Activated CD8-positive, alpha-beta T cell treated with anti-CD3 and anti-CD28 coated beads for 36 hours (primary cell): ENCODE measurements at regions not wholly inside any gene's neighbourhood (a gene's known extent, or its start where the extent isn't known, plus 50 kb on each side); places are given as distances from the start of the nearest gene placed in this dataset.

ENCODE experiments used
- ATAC-seq: fragments of 200-7000 bp; cut with Tn5 transposase; one replicate; pipeline ENCODE4 v1.10.0; 2021; ENCODE audit warnings: mild to moderate bottlenecking, moderate library complexity
- CTCF ChIA-PET: fragments of 350-600 bp; sonication (Branson Sonifier 250); formaldehyde crosslinking; loops from one replicate; lab custom pipeline; 2021; ENCODE audit warnings: antibody characterized with exemption; lab: Charles Lee
- POLR2A ChIA-PET: fragments of 350-600 bp; sonication (Branson Sonifier 250); formaldehyde crosslinking; loops from one replicate; lab custom pipeline; 2021; ENCODE audit warnings: antibody characterized with exemption; lab: Charles Lee
- DNase-seq: peaks from one replicate; pipeline ENCODE4 v3.0.0-alpha.2; 2020
- H3K27ac Mint-ChIP-seq: one replicate; pipeline ENCODE4 v1.8.0; 2021; ENCODE audit warnings: mild to moderate bottlenecking, mixed read lengths
- H3K27me3 Mint-ChIP-seq: one replicate; pipeline ENCODE4 v1.8.0; 2021; ENCODE audit warnings: mixed read lengths
- H3K36me3 Mint-ChIP-seq: one replicate; pipeline ENCODE4 v1.8.0; 2021; ENCODE audit warnings: low read depth, mixed read lengths
- H3K4me1 Mint-ChIP-seq: one replicate; pipeline ENCODE4 v1.8.0; 2021; ENCODE audit warnings: low read depth, mixed read lengths
- H3K4me3 Mint-ChIP-seq: one replicate; pipeline ENCODE4 v1.8.0; 2021; ENCODE audit warnings: mild to moderate bottlenecking, moderate library complexity, mixed read lengths
- H3K9me3 Mint-ChIP-seq: one replicate; pipeline ENCODE4 v1.8.0; 2021; ENCODE audit warnings: mixed read lengths
- intact Hi-C: fragments of 100-400 bp; cut with micrococcal nuclease; formaldehyde crosslinking; loops from one replicate; pipeline ENCODE4 v1.10.0; 2022
- TF ChIP-seq, protein P1 (sequence below): fragments of 200-600 bp; IDR thresholded peaks from one replicate; pipeline ENCODE4 v1.8.0; 2022; ENCODE audit warnings: antibody characterized with exemption, mild to moderate bottlenecking

DNA sequence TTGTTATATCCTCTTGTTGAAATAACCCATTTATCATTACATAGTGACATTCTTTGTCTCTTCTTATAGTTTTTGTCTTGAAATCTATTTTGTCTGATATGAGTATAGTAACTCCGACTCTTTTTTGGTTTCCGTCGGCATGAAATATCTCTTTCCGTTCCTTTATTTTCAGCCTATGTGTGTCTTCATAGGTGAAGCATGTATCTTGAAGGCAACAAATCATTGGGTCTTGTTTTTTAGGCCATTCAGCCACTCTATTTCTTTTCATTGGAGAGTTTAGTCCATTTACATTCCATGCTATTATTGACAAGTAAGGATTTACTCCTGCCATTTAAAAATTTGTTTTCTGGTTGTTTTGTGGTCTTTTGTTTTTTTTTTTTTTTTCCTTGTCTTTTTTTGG lies 441.9 kb upstream of the KAZN start:
- Mint-ChIP-seq H3K4me1 (no peaks in the 10 kb centered on the region), H3K27ac (no peak overlapping the region), H3K9me3 (peaks cover 12% of the 10 kb centered on the region), H3K36me3 (no peaks in the 10 kb centered on the region), H3K4me3 (no peak overlapping the region), H3K27me3 (peaks cover 3% of the 10 kb centered on the region)
- TF ChIP-seq, protein P1, sequence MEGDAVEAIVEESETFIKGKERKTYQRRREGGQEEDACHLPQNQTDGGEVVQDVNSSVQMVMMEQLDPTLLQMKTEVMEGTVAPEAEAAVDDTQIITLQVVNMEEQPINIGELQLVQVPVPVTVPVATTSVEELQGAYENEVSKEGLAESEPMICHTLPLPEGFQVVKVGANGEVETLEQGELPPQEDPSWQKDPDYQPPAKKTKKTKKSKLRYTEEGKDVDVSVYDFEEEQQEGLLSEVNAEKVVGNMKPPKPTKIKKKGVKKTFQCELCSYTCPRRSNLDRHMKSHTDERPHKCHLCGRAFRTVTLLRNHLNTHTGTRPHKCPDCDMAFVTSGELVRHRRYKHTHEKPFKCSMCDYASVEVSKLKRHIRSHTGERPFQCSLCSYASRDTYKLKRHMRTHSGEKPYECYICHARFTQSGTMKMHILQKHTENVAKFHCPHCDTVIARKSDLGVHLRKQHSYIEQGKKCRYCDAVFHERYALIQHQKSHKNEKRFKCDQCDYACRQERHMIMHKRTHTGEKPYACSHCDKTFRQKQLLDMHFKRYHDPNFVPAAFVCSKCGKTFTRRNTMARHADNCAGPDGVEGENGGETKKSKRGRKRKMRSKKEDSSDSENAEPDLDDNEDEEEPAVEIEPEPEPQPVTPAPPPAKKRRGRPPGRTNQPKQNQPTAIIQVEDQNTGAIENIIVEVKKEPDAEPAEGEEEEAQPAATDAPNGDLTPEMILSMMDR = no peak
- DNase-seq (no peak), ATAC-seq (no peak)
- POLR2A ChIA-PET = no interaction called here
- intact Hi-C loops = no loop called here
- CTCF ChIA-PET = no interaction called here

DNA sequence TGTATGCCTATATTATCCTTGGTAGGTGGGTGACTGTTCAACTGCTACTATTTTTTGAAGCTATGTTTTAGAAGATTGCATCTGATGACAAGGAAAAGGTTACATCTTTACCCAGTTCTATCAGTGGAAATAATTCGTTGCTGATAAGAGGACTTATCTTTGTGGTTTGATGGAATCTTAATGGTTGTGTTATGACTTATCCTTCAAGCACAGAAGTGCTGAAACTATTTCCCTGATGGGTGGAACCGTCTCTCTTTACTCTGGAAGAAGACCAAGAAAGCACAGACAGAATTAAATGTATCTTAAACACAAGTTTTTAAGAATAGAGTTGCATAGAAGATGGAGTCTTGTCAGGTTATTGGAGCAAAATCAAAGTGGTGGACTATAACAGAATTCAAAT lies 437.7 kb upstream of the KAZN start:
- TF ChIP-seq, protein P1 = no peak
- no peak for DNase-seq
- Mint-ChIP-seq H3K4me3 (no peak overlapping the region), H3K27ac (no peak overlapping the region), H3K4me1 (no peaks in the 10 kb centered on the region), H3K36me3 (no peaks in the 10 kb centered on the region), H3K9me3 (peaks cover 16% of the 10 kb centered on the region), H3K27me3 (no peaks in the 10 kb centered on the region)
- ATAC-seq = no peak
- CTCF ChIA-PET = no interaction called here
- POLR2A ChIA-PET = no interaction called here
- intact Hi-C loops = no loop called here

- CTCF ChIA-PET = no interaction called here
- POLR2A ChIA-PET = no interaction called here
- intact Hi-C loops = no loop called here
- Mint-ChIP-seq H3K27me3 (no peaks in the 10 kb centered on the region), H3K4me3 (no peak overlapping the region), H3K4me1 (no peaks in the 10 kb centered on the region), H3K27ac (no peak overlapping the region), H3K36me3 (no peaks in the 10 kb centered on the region), H3K9me3 (peaks cover 6% of the 10 kb centered on the region)
- DNase-seq (no peak), ATAC-seq (no peak)
- TF ChIP-seq, protein P1 = no peak
These were observed 435.2 kb upstream of the KAZN start for GRCh38 chr1:14163246-14163645.

- ChIA-PET POLR2A (no interaction called here), CTCF (no interaction called here)
- intact Hi-C loops = no loop called here
- Mint-ChIP-seq H3K27ac (no peak overlapping the region), H3K9me3 (peaks cover 5% of the 10 kb centered on the region), H3K4me3 (no peak overlapping the region), H3K27me3 (peaks cover 1% of the 10 kb centered on the region), H3K4me1 (no peaks in the 10 kb centered on the region), H3K36me3 (no peaks in the 10 kb centered on the region)
- no peak for DNase-seq
- TF ChIP-seq, protein P1 = no peak
- ATAC-seq = no peak
These were observed 433.1 kb upstream of the KAZN start for GRCh38 chr1:14165371-14165801.

- no peaks in the 10 kb centered on the region for H3K36me3 Mint-ChIP-seq
- no peaks in the 10 kb centered on the region for H3K4me1 Mint-ChIP-seq
- H3K4me3 Mint-ChIP-seq = no peak overlapping the region
- peaks cover 1% of the 10 kb centered on the region for H3K27me3 Mint-ChIP-seq
- POLR2A ChIA-PET = no interaction called here
- peaks cover 2% of the 10 kb centered on the region for H3K9me3 Mint-ChIP-seq
- ATAC-seq = no peak
- intact Hi-C loops = no loop called here
- no peak overlapping the region for H3K27ac Mint-ChIP-seq
- CTCF ChIA-PET = no interaction called here
- TF ChIP-seq, protein P1 = no peak
- no peak for DNase-seq
These were observed 430.6 kb upstream of the KAZN start for GRCh38 chr1:14167884-14168283.
